A549 (cell line): ENCODE measurements at regions not wholly inside any gene's neighbourhood (a gene's known extent, or its start where the extent isn't known, plus 50 kb on each side); places are given as distances from the start of the nearest gene placed in this dataset.

Source experiments
- CTCF ChIP-seq: fragments of >200 bp; sonication (Bioruptor Twin); formaldehyde crosslinking; IDR thresholded peaks from 3 replicates; pipeline ENCODE4 v1.5.1; 2016
- ESRRA ChIP-seq: fragments of 150-350 bp; IDR thresholded peaks from 2 replicates; pipeline ENCODE4 v1.6.1; 2014; ENCODE audit warnings: mild to moderate bottlenecking, low read length, borderline replicate concordance
- JUN ChIP-seq, 2 experiments: fragments of >200 bp; sonication (Bioruptor Twin); formaldehyde crosslinking; IDR thresholded peaks; 2 replicates in 1 of 2; 3 replicates in 1 of 2; pipeline ENCODE4 v1.6.1; 2016 to 2017
- MAFK ChIP-seq: fragments of 450-650 bp; IDR thresholded peaks from 2 replicates; pipeline ENCODE4 v1.6.1; 2014; ENCODE audit not compliant: partially characterized antibody
- PHF8 ChIP-seq: fragments of 200-600 bp; sonication (generic); IDR thresholded peaks from 2 replicates; pipeline ENCODE4 v1.6.1; 2016; ENCODE audit warnings: low read depth, mild to moderate bottlenecking, antibody characterized with exemption, moderate library complexity, borderline replicate concordance
- POLR2A ChIP-seq: IDR thresholded peaks from 2 replicates; pipeline ENCODE4 v1.6.1; 2012; ENCODE audit warnings: mild to moderate bottlenecking, low read length
- SMC3 ChIP-seq: fragments of >200 bp; sonication (Bioruptor Twin); formaldehyde crosslinking; IDR thresholded peaks from 3 replicates; pipeline ENCODE4 v1.6.1; 2018; ENCODE audit warnings: inconsistent platforms
- TF ChIP-seq, protein P1 (sequence below): fragments of 200-600 bp; sonication (generic); IDR thresholded peaks from 2 replicates; pipeline ENCODE4 v1.6.1; 2016; ENCODE audit warnings: antibody characterized with exemption, mild to moderate bottlenecking, moderate library complexity

GRCh38 chr2:215205787-215206186 lies 67.4 kb upstream of the ABCA12 start:
- TF ChIP-seq CTCF (no peak), SMC3 (no peak), POLR2A (no peak), MAFK (no peak), PHF8 (no peak), ESRRA (no peak), JUN (IDR thresholded peaks at IDR 0.05) (no peak)
- TF ChIP-seq, protein P1, sequence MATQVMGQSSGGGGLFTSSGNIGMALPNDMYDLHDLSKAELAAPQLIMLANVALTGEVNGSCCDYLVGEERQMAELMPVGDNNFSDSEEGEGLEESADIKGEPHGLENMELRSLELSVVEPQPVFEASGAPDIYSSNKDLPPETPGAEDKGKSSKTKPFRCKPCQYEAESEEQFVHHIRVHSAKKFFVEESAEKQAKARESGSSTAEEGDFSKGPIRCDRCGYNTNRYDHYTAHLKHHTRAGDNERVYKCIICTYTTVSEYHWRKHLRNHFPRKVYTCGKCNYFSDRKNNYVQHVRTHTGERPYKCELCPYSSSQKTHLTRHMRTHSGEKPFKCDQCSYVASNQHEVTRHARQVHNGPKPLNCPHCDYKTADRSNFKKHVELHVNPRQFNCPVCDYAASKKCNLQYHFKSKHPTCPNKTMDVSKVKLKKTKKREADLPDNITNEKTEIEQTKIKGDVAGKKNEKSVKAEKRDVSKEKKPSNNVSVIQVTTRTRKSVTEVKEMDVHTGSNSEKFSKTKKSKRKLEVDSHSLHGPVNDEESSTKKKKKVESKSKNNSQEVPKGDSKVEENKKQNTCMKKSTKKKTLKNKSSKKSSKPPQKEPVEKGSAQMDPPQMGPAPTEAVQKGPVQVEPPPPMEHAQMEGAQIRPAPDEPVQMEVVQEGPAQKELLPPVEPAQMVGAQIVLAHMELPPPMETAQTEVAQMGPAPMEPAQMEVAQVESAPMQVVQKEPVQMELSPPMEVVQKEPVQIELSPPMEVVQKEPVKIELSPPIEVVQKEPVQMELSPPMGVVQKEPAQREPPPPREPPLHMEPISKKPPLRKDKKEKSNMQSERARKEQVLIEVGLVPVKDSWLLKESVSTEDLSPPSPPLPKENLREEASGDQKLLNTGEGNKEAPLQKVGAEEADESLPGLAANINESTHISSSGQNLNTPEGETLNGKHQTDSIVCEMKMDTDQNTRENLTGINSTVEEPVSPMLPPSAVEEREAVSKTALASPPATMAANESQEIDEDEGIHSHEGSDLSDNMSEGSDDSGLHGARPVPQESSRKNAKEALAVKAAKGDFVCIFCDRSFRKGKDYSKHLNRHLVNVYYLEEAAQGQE, result no peak
